CD4-positive, alpha-beta memory T cell (primary cell): ENCODE measurements at regions not wholly inside any gene's neighbourhood (a gene's known extent, or its start where the extent isn't known, plus 50 kb on each side); places are given as distances from the start of the nearest gene placed in this dataset.

ENCODE experiments used
- CTCF ChIA-PET: fragments of 350-600 bp; sonication (Branson Sonifier 250); formaldehyde crosslinking; loops from one replicate; lab custom pipeline; 2021; ENCODE audit warnings: inconsistent platforms; ENCODE audit not compliant: partially characterized antibody; lab: Charles Lee
- POLR2A ChIA-PET: fragments of 350-600 bp; sonication (Branson Sonifier 250); formaldehyde crosslinking; loops from one replicate; lab custom pipeline; 2021; ENCODE audit not compliant: partially characterized antibody; lab: Charles Lee
- DNase-seq, 5 donors: peaks; one replicate each; pipeline versions ENCODE4 v3.0.0 to v3.0.0-alpha.2; 2020 to 2022; ENCODE audit warnings: mixed read lengths in 1 of 5
- H3K27ac ChIP-seq: one replicate; pipeline ENCODE4 v1.7.0; 2013; ENCODE audit warnings: low read depth, low read length
- H3K27me3 ChIP-seq: 2 replicates; pipeline ENCODE4 v1.7.0; 2013; ENCODE audit warnings: mild to moderate bottlenecking, low read length, moderate library complexity; ENCODE audit not compliant: insufficient read depth
- H3K36me3 ChIP-seq: 2 replicates; pipeline ENCODE4 v1.7.0; 2013; ENCODE audit warnings: mild to moderate bottlenecking, low read length, moderate library complexity; ENCODE audit not compliant: insufficient read depth
- H3K4me1 ChIP-seq: 2 replicates; pipeline ENCODE4 v1.7.0; 2013; ENCODE audit warnings: mild to moderate bottlenecking, low read length, moderate library complexity; ENCODE audit not compliant: insufficient read depth
- H3K4me3 ChIP-seq, 2 donors: one replicate each; pipeline ENCODE4 v1.7.0; 2013; ENCODE audit warnings: low read length in 2 of 2, mild to moderate bottlenecking in 1 of 2
- H3K9me3 ChIP-seq, 2 donors: one replicate each; pipeline ENCODE4 v1.7.0; 2013; ENCODE audit warnings: low read length in 2 of 2, control low read depth in 1 of 2; ENCODE audit not compliant: control insufficient read depth in 1 of 2
- H3K27ac Mint-ChIP-seq, 7 donors: one replicate each; pipeline ENCODE4 v1.8.0; 2020 to 2021; ENCODE audit warnings: mixed read lengths in 7 of 7, mild to moderate bottlenecking in 6 of 7, inconsistent platforms in 3 of 7, moderate library complexity in 3 of 7
- H3K27me3 Mint-ChIP-seq, 2 donors: one replicate each; pipeline ENCODE4 v1.8.0; 2020 to 2021; ENCODE audit warnings: mixed read lengths in 2 of 2
- H3K36me3 Mint-ChIP-seq, 2 donors: one replicate each; pipeline ENCODE4 v1.8.0; 2020 to 2021; ENCODE audit warnings: mixed read lengths in 2 of 2, inconsistent platforms in 1 of 2, mild to moderate bottlenecking in 1 of 2
- H3K4me1 Mint-ChIP-seq, 4 donors: one replicate each; pipeline ENCODE4 v1.8.0; 2020 to 2021; ENCODE audit warnings: mixed read lengths in 4 of 4, mild to moderate bottlenecking in 1 of 4
- H3K4me3 Mint-ChIP-seq, 8 donors: one replicate each; pipeline ENCODE4 v1.8.0; 2020 to 2021; ENCODE audit warnings: mixed read lengths in 8 of 8, mild to moderate bottlenecking in 7 of 8, moderate library complexity in 6 of 8, inconsistent platforms in 3 of 8
- H3K9me3 Mint-ChIP-seq, 8 donors: one replicate each; pipeline ENCODE4 v1.8.0; 2020 to 2021; ENCODE audit warnings: mixed read lengths in 8 of 8, mild to moderate bottlenecking in 5 of 8, inconsistent platforms in 3 of 8, moderate library complexity in 1 of 8
- intact Hi-C: fragments of 100-400 bp; cut with micrococcal nuclease; formaldehyde crosslinking; loops from one replicate; pipeline ENCODE4 v1.15.1; 2023

- Mint-ChIP-seq H3K4me3 (no peak overlapping the region), H3K4me1 (no peaks in the 10 kb centered on the region), H3K27ac (no peak overlapping the region), H3K36me3 (no peaks in the 10 kb centered on the region), H3K27me3 (no peaks in the 10 kb centered on the region), H3K9me3 (peaks cover 0 to 2% (median 0%) of the 10 kb centered on the region in 8 donors)
- H3K27me3 ChIP-seq = no peaks in the 10 kb centered on the region
- H3K4me1 ChIP-seq = no peaks in the 10 kb centered on the region
- ChIA-PET CTCF (no interaction called here), POLR2A (no interaction called here)
- no peaks in the 10 kb centered on the region for H3K9me3 ChIP-seq
- no peak overlapping the region for H3K27ac ChIP-seq
- no peaks in the 10 kb centered on the region for H3K36me3 ChIP-seq
- H3K4me3 ChIP-seq = no peak overlapping the region
- DNase-seq = no peak
- intact Hi-C loops = no loop called here
Measured at GRCh38 chr5:123802298-123802951, 290.4 kb downstream of the CSNK1G3 start.

- Histone ChIP-seq H3K27ac (no peak overlapping the region), H3K4me1 (no peaks in the 10 kb centered on the region), H3K27me3 (no peaks in the 10 kb centered on the region), H3K4me3 (no peak overlapping the region), H3K9me3 (no peaks in the 10 kb centered on the region), H3K36me3 (no peaks in the 10 kb centered on the region)
- ChIA-PET CTCF (no interaction called here), POLR2A (no interaction called here)
- no peak for DNase-seq
- Mint-ChIP-seq H3K27ac (no peak overlapping the region), H3K27me3 (no peaks in the 10 kb centered on the region), H3K36me3 (no peaks in the 10 kb centered on the region), H3K4me3 (no peak overlapping the region), H3K9me3 (peaks cover 0 to 6% (median 1%) of the 10 kb centered on the region in 8 donors), H3K4me1 (no peaks in the 10 kb centered on the region)
- intact Hi-C loops = no loop called here
Measured at GRCh38 chr5:123800640-123801039, 288.7 kb downstream of the CSNK1G3 start.

- Mint-ChIP-seq H3K27me3 (peaks cover 0 to 1% of the 10 kb centered on the region in 2 donors), H3K36me3 (no peaks in the 10 kb centered on the region), H3K9me3 (peaks cover 0 to 10% (median 3%) of the 10 kb centered on the region in 8 donors), H3K4me3 (no peak overlapping the region), H3K27ac (no peak overlapping the region), H3K4me1 (no peaks in the 10 kb centered on the region)
- no peaks in the 10 kb centered on the region for H3K4me1 ChIP-seq
- POLR2A ChIA-PET = no interaction called here
- no peak overlapping the region for H3K27ac ChIP-seq
- no peaks in the 10 kb centered on the region for H3K36me3 ChIP-seq
- no peak overlapping the region for H3K4me3 ChIP-seq
- H3K27me3 ChIP-seq = no peaks in the 10 kb centered on the region
- CTCF ChIA-PET = no interaction called here
- intact Hi-C loops = no loop called here
- H3K9me3 ChIP-seq = no peaks in the 10 kb centered on the region
- DNase-seq = no peak
Measured at GRCh38 chr5:123795688-123796087, 283.7 kb downstream of the CSNK1G3 start.

GRCh38 chr5:123790226-123790625, 278.2 kb downstream of the CSNK1G3 start:
- Mint-ChIP-seq H3K27ac (no peak overlapping the region), H3K36me3 (no peaks in the 10 kb centered on the region), H3K27me3 (peaks cover 0 to 1% of the 10 kb centered on the region in 2 donors), H3K9me3 (peaks cover 0 to 13% (median 4%) of the 10 kb centered on the region in 8 donors), H3K4me1 (no peaks in the 10 kb centered on the region), H3K4me3 (no peak overlapping the region)
- Histone ChIP-seq H3K36me3 (no peaks in the 10 kb centered on the region), H3K27me3 (no peaks in the 10 kb centered on the region), H3K27ac (no peak overlapping the region), H3K4me3 (no peak overlapping the region), H3K9me3 (no peaks in the 10 kb centered on the region), H3K4me1 (no peaks in the 10 kb centered on the region)
- POLR2A ChIA-PET = no interaction called here
- CTCF ChIA-PET = no interaction called here
- intact Hi-C loops = no loop called here
- DNase-seq = no peak

- Mint-ChIP-seq H3K27me3 (no peaks in the 10 kb centered on the region), H3K4me3 (no peak overlapping the region), H3K36me3 (no peaks in the 10 kb centered on the region), H3K4me1 (no peaks in the 10 kb centered on the region), H3K9me3 (peaks cover 0 to 8% (median 4%) of the 10 kb centered on the region in 8 donors), H3K27ac (no peak overlapping the region)
- Histone ChIP-seq H3K27me3 (no peaks in the 10 kb centered on the region), H3K9me3 (no peaks in the 10 kb centered on the region), H3K4me3 (no peak overlapping the region), H3K36me3 (no peaks in the 10 kb centered on the region), H3K27ac (no peak overlapping the region), H3K4me1 (no peaks in the 10 kb centered on the region)
- no peak for DNase-seq
- intact Hi-C loops = no loop called here
- CTCF ChIA-PET = interaction anchor here (0.9 kb wide), 1 partner anchor 11 kb away, joined by 3 read pairs; no protein-coding TSS in a partner anchor
- POLR2A ChIA-PET = no interaction called here
Measured at GRCh38 chr5:123787635-123788034, 275.7 kb downstream of the CSNK1G3 start.

GRCh38 chr5:123787136-123787535, 275.2 kb downstream of the CSNK1G3 start:
- no peaks in the 10 kb centered on the region for H3K36me3 Mint-ChIP-seq
- POLR2A ChIA-PET = no interaction called here

GRCh38 chr5:123786411-123786810, 274.4 kb downstream of the CSNK1G3 start:
- no peaks in the 10 kb centered on the region for H3K36me3 ChIP-seq
- Mint-ChIP-seq H3K9me3 (peaks cover 0 to 8% (median 4%) of the 10 kb centered on the region in 8 donors), H3K27me3 (no peaks in the 10 kb centered on the region), H3K36me3 (no peaks in the 10 kb centered on the region), H3K4me3 (no peak overlapping the region), H3K27ac (no peak overlapping the region), H3K4me1 (no peaks in the 10 kb centered on the region)
- no peaks in the 10 kb centered on the region for H3K9me3 ChIP-seq
- H3K4me3 ChIP-seq = no peak overlapping the region
- no peaks in the 10 kb centered on the region for H3K27me3 ChIP-seq
- ChIA-PET CTCF (interaction anchor here (0.9 kb wide), 1 partner anchor 10 kb away, joined by 3 read pairs; no protein-coding TSS in a partner anchor), POLR2A (no interaction called here)
- no peak for DNase-seq
- intact Hi-C loops = no loop called here
- H3K4me1 ChIP-seq = no peaks in the 10 kb centered on the region
- H3K27ac ChIP-seq = no peak overlapping the region

More at GRCh38 chr5:123787136-123787535, 275.2 kb downstream of the CSNK1G3 start:
- Histone ChIP-seq H3K9me3 (no peaks in the 10 kb centered on the region), H3K27me3 (no peaks in the 10 kb centered on the region), H3K4me3 (no peak overlapping the region), H3K36me3 (no peaks in the 10 kb centered on the region), H3K4me1 (no peaks in the 10 kb centered on the region), H3K27ac (no peak overlapping the region)
- intact Hi-C loops = no loop called here
- no peaks in the 10 kb centered on the region for H3K4me1 Mint-ChIP-seq
- DNase-seq = no peak
- no peak overlapping the region for H3K27ac Mint-ChIP-seq
- CTCF ChIA-PET = interaction anchor here (0.9 kb wide), 1 partner anchor 11 kb away, joined by 3 read pairs; no protein-coding TSS in a partner anchor
- peaks cover 0 to 8% (median 4%) of the 10 kb centered on the region in 8 donors for H3K9me3 Mint-ChIP-seq
- H3K4me3 Mint-ChIP-seq = no peak overlapping the region
- no peaks in the 10 kb centered on the region for H3K27me3 Mint-ChIP-seq
